ENCODE measurements at regions not wholly inside any gene's neighbourhood (a gene's known extent, or its start where the extent isn't known, plus 50 kb on each side); places are given as distances from the start of the nearest gene placed in this dataset.

DNA sequence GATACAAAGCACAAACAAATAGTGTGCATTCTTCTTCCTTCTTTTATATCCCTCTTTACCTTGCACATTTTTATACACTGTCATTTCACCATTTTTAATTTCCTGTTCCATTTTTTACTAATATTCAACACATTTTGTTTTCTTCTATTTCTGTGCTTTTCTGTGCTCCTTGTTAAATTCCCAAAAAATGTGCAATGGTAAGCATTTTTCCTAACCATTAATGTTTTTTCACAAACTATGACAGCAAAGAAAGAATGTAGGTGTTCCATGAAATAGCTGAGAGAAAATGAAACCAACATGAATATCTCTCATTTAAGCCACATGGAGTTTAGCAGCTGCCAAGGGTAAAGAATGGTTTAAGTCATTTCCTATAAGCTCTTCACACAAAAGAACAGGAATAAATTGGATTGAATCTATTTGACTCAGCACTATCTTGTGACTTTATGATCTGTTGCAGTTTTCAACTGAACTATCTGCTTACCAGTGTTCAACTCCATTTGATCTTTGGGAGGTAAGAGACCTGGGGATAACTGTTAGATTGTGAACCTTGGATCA lies 145.7 kb upstream of the CDH19 start:
- no peak for DNase-seq (ENCODE audit: low read depth in 2 of 2)

DNA sequence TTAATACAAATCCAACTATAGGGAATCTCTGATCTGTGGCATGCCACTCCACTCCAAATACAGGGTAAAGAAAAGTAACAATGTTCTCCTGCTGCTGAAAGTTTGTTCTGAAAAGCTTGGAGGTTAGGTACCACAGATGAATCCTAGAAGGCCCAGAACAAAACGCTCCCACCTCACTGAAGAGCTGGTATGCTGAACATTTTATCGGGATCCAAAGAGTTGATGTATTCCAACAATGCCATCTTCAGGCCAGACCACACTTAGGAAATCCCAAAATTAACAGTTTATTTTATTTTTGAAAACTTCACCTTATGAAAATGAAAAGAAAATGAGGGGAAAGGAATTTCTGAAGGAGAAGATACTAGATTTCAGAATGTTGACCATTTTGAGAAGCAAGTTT lies 145.1 kb upstream of the CDH19 start:
- no peak for DNase-seq (ENCODE audit: low read depth in 2 of 2)

DNA sequence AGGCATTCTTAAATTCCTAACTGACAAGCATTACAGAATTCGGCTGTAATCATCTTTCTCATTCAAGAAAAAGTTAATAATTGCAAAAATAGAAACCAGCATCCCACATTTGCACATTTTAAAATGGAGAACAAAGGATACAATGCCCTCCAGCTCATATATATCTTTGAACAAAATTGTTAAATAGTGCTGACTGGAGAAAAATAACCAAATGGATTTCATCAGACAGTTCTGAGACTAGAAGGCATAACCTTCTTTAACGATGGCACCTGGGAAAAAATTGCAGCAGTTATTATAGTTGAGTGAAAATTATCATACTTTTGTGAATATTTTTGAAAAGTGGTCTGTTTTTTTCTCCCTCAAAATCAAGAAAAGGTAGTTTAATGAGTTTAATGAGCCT lies 138.9 kb upstream of the CDH19 start:
- no peak for DNase-seq (ENCODE audit: low read depth in 2 of 2)

DNA sequence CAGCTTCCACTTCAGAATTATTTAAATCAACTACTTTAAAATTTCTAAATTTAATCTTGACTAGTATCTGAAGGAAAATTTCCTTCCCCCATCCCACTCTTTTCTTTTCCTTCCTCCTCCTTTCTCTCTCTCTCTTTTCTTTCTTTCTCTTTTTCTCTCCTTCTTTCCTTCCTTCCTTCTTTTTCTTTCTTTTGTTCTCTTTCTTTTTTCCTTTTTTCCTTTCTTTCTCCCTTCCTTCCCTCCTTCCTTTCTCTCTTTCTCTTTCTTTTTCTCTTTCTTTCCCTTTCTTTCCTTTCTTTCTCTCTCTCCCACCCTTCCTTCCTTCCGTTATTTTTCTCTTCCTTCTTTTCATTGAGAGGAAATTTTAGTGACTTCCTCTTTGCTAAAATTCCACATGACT lies 132.0 kb upstream of the CDH19 start:
- no peak for DNase-seq (ENCODE audit: low read depth in 2 of 2)

DNA sequence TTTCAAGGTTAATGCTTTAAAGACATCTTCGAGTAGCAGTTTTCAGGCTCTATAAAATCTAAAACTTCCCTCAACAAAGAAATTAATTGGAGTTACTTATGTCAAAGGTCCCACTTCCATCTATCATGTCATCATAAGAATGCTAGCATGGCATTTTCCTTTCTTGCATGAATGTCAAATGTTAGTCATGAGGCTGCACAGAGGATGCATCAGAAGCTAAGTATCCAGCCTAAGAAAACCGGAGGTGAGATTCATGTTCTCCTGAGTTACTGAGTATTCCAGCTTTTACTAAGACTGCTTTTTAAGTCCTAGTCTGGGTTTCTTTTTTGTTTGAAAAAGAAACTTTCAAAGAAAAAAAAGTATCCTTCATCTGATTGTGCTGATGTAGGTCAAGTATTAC lies 130.6 kb upstream of the CDH19 start:
- no peak for DNase-seq (ENCODE audit: low read depth in 2 of 2)

DNA sequence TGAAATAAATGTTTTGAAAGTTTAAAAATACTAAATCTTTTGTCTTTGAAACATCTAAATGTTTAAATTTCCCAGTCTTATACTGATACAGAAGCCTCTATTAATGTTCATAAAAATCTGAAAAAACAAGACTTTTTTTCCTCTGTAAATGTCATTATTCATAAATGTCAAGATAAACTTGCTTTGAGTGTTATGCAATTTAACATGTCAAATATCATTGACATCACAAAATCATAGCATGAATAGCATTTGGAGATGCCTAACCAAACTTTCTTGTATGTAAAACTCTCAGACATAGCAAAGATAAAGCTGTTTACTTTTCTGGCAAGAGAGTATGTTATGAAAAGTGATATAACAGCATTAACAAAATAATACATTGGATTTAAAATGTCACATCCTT lies 128.0 kb upstream of the CDH19 start:
- no peak for DNase-seq (ENCODE audit: low read depth in 2 of 2)

DNA sequence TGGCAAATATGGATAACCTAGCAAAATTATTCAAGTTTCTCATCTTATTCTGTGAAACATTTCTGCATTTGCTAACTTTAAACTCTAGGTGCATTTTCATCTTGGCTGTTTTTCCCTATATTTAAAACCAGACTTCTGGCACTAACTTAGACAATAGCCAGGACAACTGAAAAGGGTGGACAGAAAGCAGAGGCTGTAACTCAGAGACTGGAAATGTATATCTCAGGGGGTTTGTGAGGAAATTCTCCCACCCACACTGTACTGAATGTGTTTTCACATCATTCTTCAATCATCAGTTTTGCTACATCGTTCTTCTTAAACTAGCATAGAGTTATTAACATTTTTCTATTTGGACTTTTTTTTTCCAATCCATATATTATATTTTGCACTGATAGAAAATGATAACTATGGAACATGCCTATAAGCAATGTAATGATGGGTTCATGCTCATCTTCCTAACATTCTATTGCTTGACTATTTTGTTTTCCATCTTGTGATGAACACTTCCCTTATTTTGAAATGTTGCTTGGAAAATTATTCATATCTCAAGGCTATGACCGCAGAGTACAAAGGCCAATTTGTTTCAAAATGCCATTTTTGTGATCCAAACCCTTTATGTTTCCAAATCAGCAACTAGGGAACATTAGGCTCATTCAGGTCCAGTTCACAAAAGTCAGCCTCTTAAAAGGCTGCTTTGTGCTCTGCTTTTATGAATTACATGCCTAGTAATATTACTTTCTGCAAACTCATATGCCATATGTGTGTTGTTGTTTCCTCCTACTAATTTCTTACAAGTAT lies 125.8 kb upstream of the CDH19 start:
- no peak for DNase-seq (ENCODE audit: low read depth in 2 of 2)

DNA sequence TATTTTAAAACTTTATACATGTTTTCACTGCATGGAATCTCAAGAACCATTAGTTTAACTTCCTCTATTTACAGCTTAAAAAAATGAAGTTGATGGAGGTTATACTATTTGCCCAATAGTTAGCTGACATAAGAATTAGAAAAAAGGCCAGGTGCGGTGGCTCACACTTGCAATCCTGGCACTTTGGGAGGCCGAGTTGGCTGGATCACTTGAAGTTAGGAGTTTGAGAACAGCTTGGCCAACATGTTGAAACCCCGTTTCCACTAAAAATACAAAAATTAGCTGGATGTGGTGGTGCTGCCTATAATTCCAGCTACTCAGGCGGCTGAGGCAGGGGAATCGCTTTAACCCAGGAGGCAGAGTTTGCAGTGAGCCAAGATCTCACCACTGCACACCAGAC lies 125.1 kb upstream of the CDH19 start:
- DNase-seq (ENCODE audit: low read depth in 2 of 2): no peak

DNA sequence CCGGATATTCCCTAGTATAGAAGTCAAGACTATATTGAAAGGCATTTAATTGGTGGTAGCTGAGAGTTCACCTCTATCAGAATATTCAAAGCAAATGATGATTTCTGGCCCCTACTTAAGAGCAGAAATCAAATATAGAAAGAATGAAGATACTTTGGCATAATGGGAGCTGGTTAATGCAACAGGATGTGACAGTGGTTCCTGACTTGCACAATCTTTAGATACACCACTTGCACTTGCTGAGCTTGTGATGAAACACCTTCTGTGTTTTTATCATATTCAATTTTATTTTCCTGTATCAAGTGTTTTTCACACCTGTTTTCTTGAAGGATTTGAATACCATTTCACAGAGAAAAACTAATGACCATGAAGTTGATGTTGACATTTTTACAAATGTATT lies 124.1 kb upstream of the CDH19 start:
- DNase-seq (ENCODE audit: low read depth in 2 of 2): no peak

DNA sequence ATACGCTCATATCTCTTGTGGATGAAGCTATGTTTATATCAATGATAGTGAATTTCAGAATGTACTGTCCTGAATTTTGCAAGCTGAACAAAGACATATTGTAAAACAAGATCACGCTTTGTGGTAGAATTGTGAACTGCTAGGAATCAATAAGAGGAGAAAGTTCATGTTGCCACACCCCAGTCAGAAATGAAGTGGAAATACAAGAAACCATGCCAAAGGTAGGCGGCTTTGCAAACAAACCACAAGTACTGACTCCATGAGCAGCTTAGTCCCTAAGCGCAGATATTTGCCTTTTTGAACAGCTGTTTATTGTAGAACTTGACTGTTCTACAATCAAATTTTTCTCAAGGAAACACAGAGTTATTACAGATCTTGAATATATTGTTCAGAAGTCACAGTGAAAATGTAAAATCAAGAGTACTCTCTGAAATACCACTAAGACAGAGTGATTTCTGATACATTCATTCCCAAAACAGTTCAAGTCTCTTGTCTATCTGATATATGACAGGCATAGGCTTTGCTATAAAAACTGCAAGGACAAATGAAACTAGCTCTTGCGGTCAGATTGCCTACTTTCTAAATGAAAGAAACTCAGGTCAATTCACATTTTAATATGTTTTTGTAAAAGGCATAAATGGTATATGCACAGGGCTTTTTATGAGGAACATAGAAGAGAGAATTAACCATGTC lies 120.9 kb upstream of the CDH19 start:
- no peak for DNase-seq (ENCODE audit: low read depth in 2 of 2)

DNA sequence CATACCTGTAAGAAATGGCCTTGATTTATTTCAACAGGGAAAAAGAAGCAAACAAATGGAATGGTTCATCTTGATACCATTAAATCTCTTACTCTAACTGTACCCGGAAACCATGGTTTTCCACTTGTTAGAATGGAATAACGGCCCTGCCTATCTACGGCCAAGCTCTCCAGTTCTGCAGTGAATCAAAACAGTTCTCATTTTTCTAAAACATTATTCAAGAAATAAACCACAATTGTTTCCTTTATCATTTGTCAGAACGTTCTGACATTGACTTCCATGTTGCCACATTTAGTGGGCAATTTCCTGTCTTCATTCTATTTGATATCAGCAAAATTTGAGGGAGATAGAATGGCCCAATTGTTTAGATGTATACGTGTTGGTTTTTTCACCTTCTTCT lies 118.8 kb upstream of the CDH19 start:
- no peak for DNase-seq (ENCODE audit: low read depth in 2 of 2)

DNA sequence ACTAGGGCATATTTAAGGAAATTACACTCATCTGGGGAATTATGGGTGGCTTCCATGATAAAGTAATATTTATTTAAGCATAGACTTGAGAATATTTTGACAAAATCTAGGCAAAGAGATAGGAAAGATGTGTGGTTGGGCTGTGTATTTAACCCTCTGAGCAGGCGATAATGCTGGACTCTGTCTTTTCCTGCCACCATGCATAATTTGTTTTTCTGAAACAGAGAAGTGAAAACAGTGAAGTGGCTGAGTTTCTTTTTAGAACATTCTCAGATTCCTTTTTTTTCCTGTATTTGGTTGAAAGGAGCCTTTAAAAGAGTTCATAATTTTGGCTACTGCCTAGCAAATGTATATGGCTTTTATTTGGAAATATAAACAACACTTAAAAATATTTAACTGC lies 104.8 kb upstream of the CDH19 start:
- no peak for DNase-seq (ENCODE audit: low read depth in 2 of 2)

DNA sequence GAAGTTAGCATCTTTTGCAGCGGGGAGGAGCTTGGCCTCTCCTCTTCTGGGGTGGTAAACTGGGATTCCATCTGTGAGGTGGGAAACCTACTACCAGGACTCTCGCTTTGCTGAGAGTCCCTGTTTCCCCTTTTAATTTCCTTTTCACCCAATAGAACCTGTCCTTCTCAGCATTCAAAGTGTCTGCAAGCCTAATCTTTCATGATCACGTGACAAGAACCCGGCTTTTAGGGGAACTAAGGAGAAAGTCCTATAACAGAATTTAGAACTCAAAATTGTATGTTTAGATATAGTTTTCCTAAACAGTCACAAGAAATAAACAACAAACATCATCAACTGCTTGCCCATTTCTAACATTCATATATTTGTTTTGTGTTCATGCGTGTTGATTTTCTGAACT lies 103.6 kb upstream of the CDH19 start:
- no peak for DNase-seq (ENCODE audit: low read depth in 2 of 2)

DNA sequence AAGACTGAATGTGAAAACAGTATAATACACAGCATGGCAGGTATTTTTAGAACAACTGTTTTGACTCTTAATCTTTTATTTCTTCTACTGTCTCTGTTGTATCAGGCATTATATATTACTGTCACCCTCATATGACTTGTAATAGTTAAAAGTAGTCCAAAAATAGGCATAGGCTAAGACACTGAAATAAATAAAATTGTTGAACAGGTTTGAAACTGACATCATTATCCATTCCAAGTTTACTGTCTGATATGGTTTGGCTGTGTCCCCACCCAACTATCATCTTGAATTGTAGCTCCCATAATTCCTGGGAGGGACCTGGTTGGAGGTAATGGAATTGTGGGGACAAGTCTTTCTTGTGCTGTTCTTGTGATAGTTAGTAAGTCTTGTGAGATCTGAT lies 91.4 kb upstream of the CDH19 start:
- no peak for DNase-seq (ENCODE audit: low read depth in 2 of 2)

DNA sequence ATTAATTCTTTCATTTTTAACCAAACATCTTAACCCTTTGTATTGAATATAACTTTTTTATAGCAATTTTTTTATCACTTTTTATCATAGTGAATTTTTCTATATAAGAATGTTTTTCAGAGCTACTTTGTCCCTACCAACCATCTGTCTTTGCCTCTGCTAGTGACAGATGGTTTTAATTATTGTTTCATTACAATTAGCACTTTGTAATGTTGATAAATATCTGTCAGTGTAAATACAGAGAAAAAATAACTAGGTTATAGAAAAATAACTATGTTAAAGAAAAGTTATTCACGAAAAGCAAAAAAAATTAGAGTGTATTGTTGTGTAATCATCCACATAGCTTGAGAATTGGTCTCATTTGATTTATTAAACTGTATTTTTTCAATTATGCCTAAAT lies 91.0 kb upstream of the CDH19 start:
- DNase-seq (ENCODE audit: low read depth in 2 of 2): no peak

DNA sequence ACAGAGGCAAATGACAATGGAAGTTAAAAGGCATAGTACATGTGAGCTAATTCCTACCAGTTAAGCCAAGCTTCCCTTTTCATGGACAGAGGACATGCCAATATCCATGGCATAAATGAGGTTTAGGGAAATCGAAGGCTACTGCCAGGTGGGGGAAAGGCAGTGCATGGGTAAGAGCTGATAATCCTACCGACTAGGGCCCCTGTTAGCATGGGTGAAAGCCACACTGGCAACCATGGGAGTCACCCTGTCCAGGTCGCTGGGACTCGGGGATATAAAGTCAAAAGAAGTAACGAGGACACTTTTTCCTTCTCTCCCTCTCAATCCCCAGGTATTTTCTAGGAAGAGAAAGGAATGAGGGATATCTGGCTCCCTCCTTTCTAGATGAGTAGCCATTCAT lies 83.7 kb upstream of the CDH19 start:
- no peak for DNase-seq (ENCODE audit: low read depth in 2 of 2)

DNA sequence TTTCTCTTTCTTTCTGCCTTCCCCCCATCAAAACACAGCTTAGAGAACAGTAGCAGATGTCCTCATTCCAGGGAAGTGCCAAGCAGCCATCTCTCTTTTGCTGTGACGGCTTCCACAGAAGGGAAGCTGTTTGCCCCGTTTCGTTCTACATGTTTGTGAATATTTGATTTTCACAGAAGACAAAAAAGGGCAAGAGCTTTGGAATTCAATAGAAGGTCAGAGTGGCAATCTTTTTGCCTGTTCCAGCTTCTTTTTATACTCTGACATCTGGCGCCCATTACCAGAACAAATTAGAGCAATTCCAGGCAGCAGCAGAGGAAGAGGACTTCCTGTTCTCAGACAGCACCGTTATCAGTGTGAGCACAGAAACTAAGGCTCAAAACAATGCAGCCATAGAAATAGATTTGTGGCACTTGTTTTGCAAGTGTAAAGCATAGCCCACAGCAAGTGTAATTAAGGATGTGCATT lies 79.0 kb upstream of the CDH19 start:
- DNase-seq (ENCODE audit: low read depth in 2 of 2): no peak

DNA sequence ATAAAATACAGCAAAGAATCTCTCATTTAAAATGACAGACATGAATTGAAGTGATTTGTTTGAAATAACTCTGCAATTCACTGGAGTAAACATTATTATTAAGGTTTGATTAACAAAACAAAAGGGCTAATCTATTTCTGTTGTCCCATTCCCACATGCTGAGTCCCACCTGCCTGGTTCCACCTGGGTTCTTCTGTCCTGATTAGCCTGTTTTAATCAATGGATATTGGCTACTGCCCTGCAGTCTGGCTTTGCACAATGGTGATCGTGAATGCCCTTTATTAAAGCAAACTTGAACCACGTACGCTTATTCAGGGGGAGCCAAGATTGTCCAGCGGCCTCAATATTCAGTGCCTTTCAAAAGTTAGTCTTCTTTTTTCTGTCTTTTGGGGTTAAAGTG lies 72.8 kb upstream of the CDH19 start:
- DNase-seq (ENCODE audit: low read depth in 2 of 2): no peak

DNA sequence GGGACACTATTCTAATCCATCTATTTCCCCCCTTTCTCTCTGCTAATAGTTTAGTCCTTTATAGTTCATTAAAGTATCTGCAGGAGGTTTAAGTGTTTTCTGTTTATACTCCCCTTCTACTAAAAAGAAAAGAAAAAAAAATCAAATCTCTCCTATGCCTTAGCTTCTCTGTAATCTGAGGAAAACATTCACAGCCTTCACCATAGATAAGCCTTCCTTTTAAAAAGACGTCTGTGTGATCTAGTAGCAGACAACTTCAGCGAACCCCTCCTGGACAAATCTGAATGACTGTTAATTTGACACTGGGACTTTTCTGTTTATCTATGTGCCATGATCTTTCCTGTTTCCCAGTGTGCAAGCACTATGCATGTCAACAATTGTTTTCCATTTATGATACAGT lies 70.4 kb upstream of the CDH19 start:
- no peak for DNase-seq (ENCODE audit: low read depth in 2 of 2)

DNA sequence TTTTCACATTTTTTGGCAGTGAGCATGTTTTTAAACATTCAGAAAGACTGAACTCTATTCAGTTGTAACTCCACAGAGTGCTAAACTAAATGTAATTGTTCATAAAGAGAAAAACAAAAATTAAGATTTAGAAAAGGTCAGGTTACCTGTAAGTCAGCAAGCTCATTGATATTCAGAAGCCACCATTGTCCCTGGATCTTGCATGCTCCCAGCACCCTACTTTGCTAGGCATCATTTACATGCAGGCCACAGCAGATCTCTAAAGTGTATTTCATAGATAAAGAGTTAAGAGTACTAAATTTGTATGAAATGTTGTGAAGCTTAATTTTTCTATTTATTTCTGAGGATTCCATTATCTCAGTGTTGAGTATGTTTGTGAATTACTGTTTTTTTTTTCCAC lies 64.8 kb upstream of the CDH19 start:
- DNase-seq (ENCODE audit: low read depth in 2 of 2): no peak

DNA sequence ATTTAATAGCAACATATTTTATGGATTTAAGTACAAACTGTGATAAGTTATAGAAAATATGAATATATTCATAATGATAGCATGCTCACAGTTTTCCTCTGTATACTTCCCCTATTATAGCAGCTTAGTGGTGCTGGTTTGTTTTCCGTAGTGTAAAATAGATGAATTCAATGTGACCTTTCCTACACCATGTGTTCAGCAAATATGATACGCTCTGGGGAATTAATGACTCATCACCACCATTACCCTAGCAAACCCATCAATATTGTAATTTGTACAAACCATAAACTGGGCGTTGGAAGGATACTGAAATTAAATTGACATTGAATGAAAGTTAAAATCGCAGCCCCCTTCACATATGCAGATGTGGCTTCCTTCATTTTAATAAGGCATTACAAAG lies 58.7 kb upstream of the CDH19 start:
- DNase-seq (ENCODE audit: low read depth in 2 of 2): no peak

DNA sequence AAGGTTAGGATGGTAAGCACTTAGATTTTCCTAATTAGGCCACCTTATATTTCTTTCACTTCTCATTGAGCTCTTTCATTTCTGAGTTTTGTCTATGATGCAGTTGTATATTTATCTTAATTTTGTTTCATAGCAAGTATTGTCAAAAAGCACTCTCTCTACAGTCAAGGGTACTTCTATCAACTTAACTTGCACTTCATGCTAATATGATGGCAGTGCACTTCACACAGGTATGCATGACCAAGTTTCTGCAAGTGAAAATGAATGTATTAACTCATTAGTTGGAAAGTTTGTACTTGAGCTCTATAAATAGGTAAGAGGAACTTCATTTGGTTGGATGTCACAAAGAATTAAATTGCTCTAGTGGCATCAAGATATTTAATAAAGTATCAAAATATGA lies 51.5 kb upstream of the CDH19 start:
- no peak for DNase-seq (ENCODE audit: low read depth in 2 of 2)
